ENCODE measurements at regions not wholly inside any gene's neighbourhood (a gene's known extent, or its start where the extent isn't known, plus 50 kb on each side); places are given as distances from the start of the nearest gene placed in this dataset.

- Histone ChIP-seq H3K4me1 (ENCODE audit: control insufficient read depth, insufficient read depth, low read length) (peaks cover 26% of the 10 kb centered on the region), H3K27me3 (replicated peaks; ENCODE audit: control insufficient read depth, insufficient read depth, low read length) (no peaks in the 10 kb centered on the region), H3K36me3 (ENCODE audit: control insufficient read depth, insufficient read depth, low read length, severe bottlenecking) (no peaks in the 10 kb centered on the region), H3K4me3 (ENCODE audit: low read length) (no peak overlapping the region), H3K9me3 (ENCODE audit: control insufficient read depth, low read length) (no peaks in the 10 kb centered on the region), H3K9ac (ENCODE audit: low read length) (no peak overlapping the region)
- DNase-seq (ENCODE audit: low read depth): no peak
These were observed 150.2 kb downstream of the DYRK2 start for GRCh38 chr12:67798768-67799167.

- DNase-seq (ENCODE audit: low read depth): no peak
- H3K9ac ChIP-seq (ENCODE audit: low read length): no peak overlapping the region
- H3K36me3 ChIP-seq (ENCODE audit: control insufficient read depth, insufficient read depth, low read length, severe bottlenecking): no peaks in the 10 kb centered on the region
- H3K4me1 ChIP-seq (ENCODE audit: control insufficient read depth, insufficient read depth, low read length): peaks cover 11% of the 10 kb centered on the region
- no peaks in the 10 kb centered on the region for H3K27me3 ChIP-seq (replicated peaks; ENCODE audit: control insufficient read depth, insufficient read depth, low read length)
- no peak overlapping the region for H3K4me3 ChIP-seq (ENCODE audit: low read length)
- H3K9me3 ChIP-seq (ENCODE audit: control insufficient read depth, low read length): no peaks in the 10 kb centered on the region
These were observed 154.2 kb downstream of the DYRK2 start for GRCh38 chr12:67802731-67803130.

GRCh38 chr12:67803278-67803993 lies 154.9 kb downstream of the DYRK2 start:
- no peak overlapping the region for H3K4me3 ChIP-seq (ENCODE audit: low read length)

GRCh38 chr12:67804168-67804567 lies 155.6 kb downstream of the DYRK2 start:
- Histone ChIP-seq H3K9me3 (ENCODE audit: control insufficient read depth, low read length) (no peaks in the 10 kb centered on the region), H3K4me1 (ENCODE audit: control insufficient read depth, insufficient read depth, low read length) (peaks cover 13% of the 10 kb centered on the region), H3K36me3 (ENCODE audit: control insufficient read depth, insufficient read depth, low read length, severe bottlenecking) (no peaks in the 10 kb centered on the region), H3K27me3 (replicated peaks; ENCODE audit: control insufficient read depth, insufficient read depth, low read length) (no peaks in the 10 kb centered on the region), H3K4me3 (ENCODE audit: low read length) (no peak overlapping the region), H3K9ac (ENCODE audit: low read length) (no peak overlapping the region)
- DNase-seq (ENCODE audit: low read depth): no peak

More at GRCh38 chr12:67803278-67803993, 154.9 kb downstream of the DYRK2 start:
- no peaks in the 10 kb centered on the region for H3K9me3 ChIP-seq (ENCODE audit: control insufficient read depth, low read length)
- no peaks in the 10 kb centered on the region for H3K36me3 ChIP-seq (ENCODE audit: control insufficient read depth, insufficient read depth, low read length, severe bottlenecking)
- no peak overlapping the region for H3K9ac ChIP-seq (ENCODE audit: low read length)
- peaks cover 13% of the 10 kb centered on the region for H3K4me1 ChIP-seq (ENCODE audit: control insufficient read depth, insufficient read depth, low read length)
- no peaks in the 10 kb centered on the region for H3K27me3 ChIP-seq (replicated peaks; ENCODE audit: control insufficient read depth, insufficient read depth, low read length)
- DNase-seq (ENCODE audit: low read depth): no peak

- no peaks in the 10 kb centered on the region for H3K9me3 ChIP-seq (ENCODE audit: control insufficient read depth, low read length)
- H3K36me3 ChIP-seq (ENCODE audit: control insufficient read depth, insufficient read depth, low read length, severe bottlenecking): no peaks in the 10 kb centered on the region
- peaks cover 17% of the 10 kb centered on the region for H3K4me1 ChIP-seq (ENCODE audit: control insufficient read depth, insufficient read depth, low read length)
- peak overlapping the region; percentile 33 for H3K4me3 ChIP-seq (ENCODE audit: low read length)
- DNase-seq (ENCODE audit: low read depth): peak; percentile 27
- no peaks in the 10 kb centered on the region for H3K27me3 ChIP-seq (replicated peaks; ENCODE audit: control insufficient read depth, insufficient read depth, low read length)
- peak overlapping the region; percentile 4 for H3K9ac ChIP-seq (ENCODE audit: low read length)
These were observed 159.3 kb downstream of the DYRK2 start for GRCh38 chr12:67807814-67808213.

- Histone ChIP-seq H3K9me3 (ENCODE audit: control insufficient read depth, low read length) (peaks cover 7% of the 10 kb centered on the region), H3K27me3 (replicated peaks; ENCODE audit: control insufficient read depth, insufficient read depth, low read length) (no peaks in the 10 kb centered on the region), H3K4me1 (ENCODE audit: control insufficient read depth, insufficient read depth, low read length) (peaks cover 17% of the 10 kb centered on the region), H3K9ac (ENCODE audit: low read length) (no peak overlapping the region), H3K36me3 (ENCODE audit: control insufficient read depth, insufficient read depth, low read length, severe bottlenecking) (no peaks in the 10 kb centered on the region), H3K4me3 (ENCODE audit: low read length) (no peak overlapping the region)
- DNase-seq (ENCODE audit: low read depth): no peak
These were observed 161.6 kb downstream of the DYRK2 start for GRCh38 chr12:67810166-67810565.

- Histone ChIP-seq H3K4me3 (ENCODE audit: low read length) (no peak overlapping the region), H3K9ac (ENCODE audit: low read length) (no peak overlapping the region), H3K9me3 (ENCODE audit: control insufficient read depth, low read length) (peaks cover 22% of the 10 kb centered on the region), H3K36me3 (ENCODE audit: control insufficient read depth, insufficient read depth, low read length, severe bottlenecking) (no peaks in the 10 kb centered on the region), H3K27me3 (replicated peaks; ENCODE audit: control insufficient read depth, insufficient read depth, low read length) (no peaks in the 10 kb centered on the region), H3K4me1 (ENCODE audit: control insufficient read depth, insufficient read depth, low read length) (peaks cover 17% of the 10 kb centered on the region)
- no peak for DNase-seq (ENCODE audit: low read depth)
These were observed 163.2 kb downstream of the DYRK2 start for GRCh38 chr12:67811437-67812361.

GRCh38 chr12:67813456-67813904 lies 164.9 kb downstream of the DYRK2 start:
- DNase-seq (ENCODE audit: low read depth): peak; percentile 27
- H3K4me1 ChIP-seq (ENCODE audit: control insufficient read depth, insufficient read depth, low read length): peaks cover 4% of the 10 kb centered on the region
- no peak overlapping the region for H3K9ac ChIP-seq (ENCODE audit: low read length)
- no peaks in the 10 kb centered on the region for H3K36me3 ChIP-seq (ENCODE audit: control insufficient read depth, insufficient read depth, low read length, severe bottlenecking)
- H3K27me3 ChIP-seq (replicated peaks; ENCODE audit: control insufficient read depth, insufficient read depth, low read length): no peaks in the 10 kb centered on the region
- H3K4me3 ChIP-seq (ENCODE audit: low read length): no peak overlapping the region
- H3K9me3 ChIP-seq (ENCODE audit: control insufficient read depth, low read length): peaks cover 31% of the 10 kb centered on the region

- Histone ChIP-seq H3K4me1 (ENCODE audit: control insufficient read depth, insufficient read depth, low read length) (peaks cover 4% of the 10 kb centered on the region), H3K27me3 (replicated peaks; ENCODE audit: control insufficient read depth, insufficient read depth, low read length) (no peaks in the 10 kb centered on the region), H3K9ac (ENCODE audit: low read length) (no peak overlapping the region)
These were observed 167.7 kb downstream of the DYRK2 start for GRCh38 chr12:67816269-67816668.

GRCh38 chr12:67818459-67818903 lies 169.9 kb downstream of the DYRK2 start:
- DNase-seq (ENCODE audit: low read depth): no peak
- Histone ChIP-seq H3K27me3 (replicated peaks; ENCODE audit: control insufficient read depth, insufficient read depth, low read length) (no peaks in the 10 kb centered on the region), H3K9ac (ENCODE audit: low read length) (no peak overlapping the region), H3K4me1 (ENCODE audit: control insufficient read depth, insufficient read depth, low read length) (no peaks in the 10 kb centered on the region), H3K36me3 (ENCODE audit: control insufficient read depth, insufficient read depth, low read length, severe bottlenecking) (no peaks in the 10 kb centered on the region), H3K4me3 (ENCODE audit: low read length) (no peak overlapping the region), H3K9me3 (ENCODE audit: control insufficient read depth, low read length) (peaks cover 31% of the 10 kb centered on the region)

More at GRCh38 chr12:67816269-67816668, 167.7 kb downstream of the DYRK2 start:
- Histone ChIP-seq H3K36me3 (ENCODE audit: control insufficient read depth, insufficient read depth, low read length, severe bottlenecking) (no peaks in the 10 kb centered on the region), H3K9me3 (ENCODE audit: control insufficient read depth, low read length) (peaks cover 31% of the 10 kb centered on the region), H3K4me3 (ENCODE audit: low read length) (no peak overlapping the region)
- DNase-seq (ENCODE audit: low read depth): peak; percentile 14

- H3K4me3 ChIP-seq (ENCODE audit: low read length): no peak overlapping the region
- H3K9ac ChIP-seq (ENCODE audit: low read length): no peak overlapping the region
- peaks cover 27% of the 10 kb centered on the region for H3K9me3 ChIP-seq (ENCODE audit: control insufficient read depth, low read length)
- no peaks in the 10 kb centered on the region for H3K36me3 ChIP-seq (ENCODE audit: control insufficient read depth, insufficient read depth, low read length, severe bottlenecking)
- no peaks in the 10 kb centered on the region for H3K4me1 ChIP-seq (ENCODE audit: control insufficient read depth, insufficient read depth, low read length)
- DNase-seq (ENCODE audit: low read depth): no peak
- H3K27me3 ChIP-seq (replicated peaks; ENCODE audit: control insufficient read depth, insufficient read depth, low read length): no peaks in the 10 kb centered on the region
These were observed 169.3 kb upstream of the IFNG-AS1 start for GRCh38 chr12:67819902-67820301.
